IMR-90 (cell line): ENCODE measurements at regions not wholly inside any gene's neighbourhood (a gene's known extent, or its start where the extent isn't known, plus 50 kb on each side); places are given as distances from the start of the nearest gene placed in this dataset.

Source experiments
- CTCF ChIP-seq: conservative IDR thresholded peaks from 2 replicates; pipeline ENCODE4 v1.5.1; 2012; ENCODE audit warnings: mild to moderate bottlenecking, low read depth, low read length, improper control_type of control experiment
- ELK1 ChIP-seq: fragments of 150-350 bp; IDR thresholded peaks from 2 replicates; pipeline ENCODE4 v1.6.1; 2016; ENCODE audit warnings: low read depth, mild to moderate bottlenecking, low read length, moderate library complexity, borderline replicate concordance
- MXI1 ChIP-seq: IDR thresholded peaks from 2 replicates; pipeline ENCODE4 v1.6.1; 2012; ENCODE audit warnings: low read depth, mild to moderate bottlenecking, low read length, moderate library complexity, borderline replicate concordance
- POLR2A ChIP-seq: IDR thresholded peaks from 2 replicates; pipeline ENCODE4 v1.6.1; 2012; ENCODE audit warnings: mild to moderate bottlenecking, low read depth, low read length
- RCOR1 ChIP-seq: IDR thresholded peaks from 2 replicates; pipeline ENCODE4 v1.6.1; 2012; ENCODE audit warnings: mild to moderate bottlenecking, low read length, improper control_type of control experiment; ENCODE audit not compliant: insufficient replicate concordance
- RFX5 ChIP-seq: IDR thresholded peaks from 2 replicates; pipeline ENCODE4 v1.8.0; 2012; ENCODE audit warnings: low read depth, mild to moderate bottlenecking, low read length, moderate library complexity

GRCh38 chr3:102533784-102534183 lies 99.0 kb downstream of the ZPLD1 start:
- no peak for TF ChIP-seq CTCF
- TF ChIP-seq RCOR1, result no peak
- no peak for TF ChIP-seq POLR2A
- TF ChIP-seq ELK1, result no peak
- TF ChIP-seq RFX5, result no peak
- TF ChIP-seq MXI1, result no peak
